GM18499 (cell line): ENCODE measurements at regions not wholly inside any gene's neighbourhood (a gene's known extent, or its start where the extent isn't known, plus 50 kb on each side); places are given as distances from the start of the nearest gene placed in this dataset.

Experiments used
- ATAC-seq: cut with Tn5 transposase; IDR thresholded peaks from one replicate; pipeline ENCODE4 v1.9.1; 2021; ENCODE audit warnings: moderate number of reproducible peaks; ENCODE audit not compliant: insufficient read depth, unreplicated experiment

- no peak for ATAC-seq
These were observed 121.7 kb upstream of the TNFAIP3 start for GRCh38 chr6:137745321-137745720.

- ATAC-seq: no peak
These were observed 120.8 kb upstream of the TNFAIP3 start for GRCh38 chr6:137746264-137746663.

- no peak for ATAC-seq
These were observed 117.3 kb upstream of the TNFAIP3 start for GRCh38 chr6:137749696-137750211.

GRCh38 chr6:137750297-137750696 lies 116.8 kb upstream of the TNFAIP3 start:
- no peak for ATAC-seq

- ATAC-seq: no peak
These were observed 115.1 kb upstream of the TNFAIP3 start for GRCh38 chr6:137751768-137752560.

GRCh38 chr6:137754366-137754765 lies 112.7 kb upstream of the TNFAIP3 start:
- ATAC-seq: peak; percentile 69

- no peak for ATAC-seq
These were observed 112.2 kb upstream of the TNFAIP3 start for GRCh38 chr6:137754866-137755265.

GRCh38 chr6:137755284-137755683 lies 111.8 kb upstream of the TNFAIP3 start:
- no peak for ATAC-seq

- no peak for ATAC-seq
These were observed 110.3 kb upstream of the TNFAIP3 start for GRCh38 chr6:137756788-137757187.

GRCh38 chr6:137758661-137759060 lies 108.4 kb upstream of the TNFAIP3 start:
- ATAC-seq: no peak

- ATAC-seq: no peak
These were observed 107.4 kb upstream of the TNFAIP3 start for GRCh38 chr6:137759624-137760023.

GRCh38 chr6:137761072-137761471 lies 106.0 kb upstream of the TNFAIP3 start:
- ATAC-seq: no peak

GRCh38 chr6:137761487-137761886 lies 105.6 kb upstream of the TNFAIP3 start:
- ATAC-seq: no peak

GRCh38 chr6:137762168-137763090 lies 104.6 kb upstream of the TNFAIP3 start:
- ATAC-seq: no peak

- ATAC-seq: no peak
These were observed 103.6 kb upstream of the TNFAIP3 start for GRCh38 chr6:137763436-137763835.

GRCh38 chr6:137763886-137764285 lies 103.2 kb upstream of the TNFAIP3 start:
- no peak for ATAC-seq

- ATAC-seq: no peak
These were observed 102.6 kb upstream of the TNFAIP3 start for GRCh38 chr6:137764464-137764863.

- no peak for ATAC-seq
These were observed 102.0 kb upstream of the TNFAIP3 start for GRCh38 chr6:137765059-137765458.

GRCh38 chr6:137766596-137767370 lies 100.3 kb upstream of the TNFAIP3 start:
- ATAC-seq: no peak

- no peak for ATAC-seq
These were observed 99.6 kb upstream of the TNFAIP3 start for GRCh38 chr6:137767465-137767864.
